Progenitor cell of endocrine pancreas (in vitro differentiated cells): ENCODE measurements at regions not wholly inside any gene's neighbourhood (a gene's known extent, or its start where the extent isn't known, plus 50 kb on each side); places are given as distances from the start of the nearest gene placed in this dataset.

ENCODE experiments used
- DNase-seq: peaks from one replicate; pipeline ENCODE4 v3.0.0; 2021; ENCODE audit warnings: low spot score; ENCODE audit not compliant: unreplicated experiment
- H3K27ac Mint-ChIP-seq: 2 replicates; pipeline ENCODE4 v1.8.0; 2021; ENCODE audit warnings: mild to moderate bottlenecking, moderate library complexity, mixed read lengths
- H3K27me3 Mint-ChIP-seq: 2 replicates; pipeline ENCODE4 v1.8.0; 2021; ENCODE audit warnings: mixed read lengths
- H3K36me3 Mint-ChIP-seq: 2 replicates; pipeline ENCODE4 v1.8.0; 2022; ENCODE audit warnings: mixed read lengths; ENCODE audit not compliant: insufficient read depth
- H3K4me1 Mint-ChIP-seq: 2 replicates; pipeline ENCODE4 v1.8.0; 2021; ENCODE audit warnings: low read depth, mixed read lengths
- H3K4me3 Mint-ChIP-seq: 2 replicates; pipeline ENCODE4 v1.8.0; 2021; ENCODE audit warnings: low read depth, mild to moderate bottlenecking, moderate library complexity, mixed read lengths
- H3K9me3 Mint-ChIP-seq: 2 replicates; pipeline ENCODE4 v1.8.0; 2021; ENCODE audit warnings: low read depth, mixed read lengths
- CTCF ChIP-seq: fragments of 200-600 bp; sonication (generic); IDR thresholded peaks from one replicate; pipeline ENCODE4 v1.5.0; 2021; ENCODE audit warnings: antibody characterized with exemption, mild to moderate bottlenecking; ENCODE audit not compliant: unreplicated experiment

- Mint-ChIP-seq H3K4me1 (peaks cover 9% of the 10 kb centered on the region), H3K9me3 (no peaks in the 10 kb centered on the region), H3K36me3 (no peaks in the 10 kb centered on the region), H3K27ac (no peak overlapping the region), H3K4me3 (no peak overlapping the region), H3K27me3 (peaks cover 12% of the 10 kb centered on the region)
- TF ChIP-seq CTCF = no peak
- no peak for DNase-seq
Measured at GRCh38 chr15:66628976-66629723, 63.4 kb upstream of the LCTL start.

- no peak for TF ChIP-seq CTCF
- Mint-ChIP-seq H3K27me3 (peaks cover 17% of the 10 kb centered on the region), H3K36me3 (no peaks in the 10 kb centered on the region), H3K27ac (no peak overlapping the region), H3K4me1 (peaks cover 9% of the 10 kb centered on the region), H3K4me3 (no peak overlapping the region), H3K9me3 (no peaks in the 10 kb centered on the region)
- no peak for DNase-seq
Measured at GRCh38 chr15:66629817-66630576, 64.2 kb upstream of the LCTL start.

GRCh38 chr15:66630801-66631351, 65.1 kb upstream of the LCTL start:
- peaks cover 20% of the 10 kb centered on the region for H3K27me3 Mint-ChIP-seq
- H3K4me3 Mint-ChIP-seq = no peak overlapping the region
- H3K27ac Mint-ChIP-seq = no peak overlapping the region
- no peaks in the 10 kb centered on the region for H3K9me3 Mint-ChIP-seq
- no peaks in the 10 kb centered on the region for H3K36me3 Mint-ChIP-seq
- peaks cover 11% of the 10 kb centered on the region for H3K4me1 Mint-ChIP-seq
- DNase-seq = no peak
- TF ChIP-seq CTCF = no peak

GRCh38 chr15:66631616-66632263, 65.9 kb upstream of the LCTL start:
- no peak overlapping the region for H3K27ac Mint-ChIP-seq
- H3K4me3 Mint-ChIP-seq = no peak overlapping the region
- DNase-seq = no peak
- H3K36me3 Mint-ChIP-seq = no peaks in the 10 kb centered on the region
- TF ChIP-seq CTCF = no peak
- no peaks in the 10 kb centered on the region for H3K9me3 Mint-ChIP-seq
- H3K27me3 Mint-ChIP-seq = peaks cover 20% of the 10 kb centered on the region
- H3K4me1 Mint-ChIP-seq = peaks cover 15% of the 10 kb centered on the region
